ENCODE measurements at regions not wholly inside any gene's neighbourhood (a gene's known extent, or its start where the extent isn't known, plus 50 kb on each side); places are given as distances from the start of the nearest gene placed in this dataset.

DNA sequence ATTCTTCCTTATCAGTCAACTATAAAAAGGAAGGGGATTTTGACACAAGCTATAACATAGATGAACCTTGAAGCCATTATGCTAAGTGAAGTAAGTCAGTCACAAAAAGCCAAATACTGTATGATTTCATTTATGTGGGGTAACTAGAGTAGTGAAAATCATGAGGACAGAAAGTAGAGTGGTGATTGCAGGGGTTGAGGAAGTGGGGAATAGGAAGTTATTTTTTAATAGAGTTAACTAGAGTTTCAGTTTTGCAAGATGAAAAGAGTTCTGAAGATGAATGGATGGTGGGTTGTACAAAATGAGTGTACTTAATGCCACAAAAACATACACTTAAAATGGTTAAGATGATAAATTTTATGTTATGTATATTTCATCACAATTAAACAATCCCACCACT is 65.4 kb upstream of the FAM174A start:
- intact Hi-C loops (cut with micrococcal nuclease), result no loop called here
- H3K27ac Mint-ChIP-seq, result no peak overlapping the region
- POLR2A ChIA-PET, result no interaction called here

DNA sequence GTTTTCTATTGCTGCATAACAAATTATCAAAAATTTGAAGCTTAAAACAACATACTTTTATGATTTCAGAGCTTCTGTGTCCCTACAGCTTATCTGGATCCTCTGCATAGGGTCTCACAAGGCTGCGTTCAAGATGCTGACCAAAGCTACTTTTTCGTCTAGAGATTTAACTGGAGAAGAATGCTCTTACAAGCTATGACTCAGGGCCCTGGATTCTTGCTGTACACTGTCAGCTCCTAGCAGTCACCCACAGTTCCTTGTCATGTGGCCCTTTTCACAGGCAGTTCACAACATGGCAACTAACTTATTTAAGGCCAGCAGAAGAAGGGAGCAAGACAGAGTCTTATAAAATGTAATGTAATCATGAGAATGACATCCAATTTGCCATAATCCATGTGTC is 70.8 kb upstream of the FAM174A start:
- Histone ChIP-seq H3K4me1 (ENCODE audit: control insufficient read depth in 2 of 2, insufficient read depth in 2 of 2, low read length in 2 of 2) (no peaks in the 10 kb centered on the region), H3K27me3 (replicated peaks in 1 of 4; ENCODE audit: control extremely low read depth in 1 of 4, control insufficient read depth in 3 of 4, insufficient read depth in 4 of 4, low read length in 3 of 4) (no peaks in the 10 kb centered on the region), H4K20me1 (ENCODE audit: control insufficient read depth, insufficient read depth, low read length, poor library complexity, severe bottlenecking) (no peaks in the 10 kb centered on the region), H3K79me2 (ENCODE audit: control insufficient read depth, insufficient read depth, low read length) (no peaks in the 10 kb centered on the region), H2AFZ (ENCODE audit: insufficient read depth, low read depth, low read length, poor library complexity, severe bottlenecking) (no peak overlapping the region), H3K4me3 (ENCODE audit: control extremely low read depth in 1 of 5, extremely low read depth in 1 of 5, insufficient read depth in 1 of 5, low read depth in 2 of 5, low read length in 4 of 5) (no peak overlapping the region), H3K4me2 (replicated peaks; ENCODE audit: low read depth, low read length, poor library complexity, severe bottlenecking) (no peak overlapping the region), H3K27ac (ENCODE audit: low read length in 2 of 2) (no peak overlapping the region), H3K9me3 (ENCODE audit: control extremely low read depth in 1 of 3, control insufficient read depth in 2 of 3, insufficient read depth in 1 of 3, low read length in 2 of 3) (no peaks in the 10 kb centered on the region), H3K36me3 (replicated peaks in 1 of 2; ENCODE audit: control extremely low read depth in 1 of 2, control insufficient read depth in 1 of 2, extremely low read depth in 1 of 2, insufficient read depth in 2 of 2, low read length in 1 of 2) (no peaks in the 10 kb centered on the region), H3K9ac (ENCODE audit: low read length) (no peak overlapping the region)
- no peaks in the 10 kb centered on the region for H3K9me3 Mint-ChIP-seq (ENCODE audit: insufficient read depth)
- H3K4me1 Mint-ChIP-seq, result no peaks in the 10 kb centered on the region
- intact Hi-C loops (cut with micrococcal nuclease), result no loop called here
- CTCF ChIA-PET, result no interaction called here
- DNase-seq (no peak), ATAC-seq (ENCODE audit: low read depth) (no peak)
- no peak overlapping the region for H3K4me3 Mint-ChIP-seq
- H3K27me3 Mint-ChIP-seq, result no peaks in the 10 kb centered on the region
- POLR2A ChIA-PET, result no interaction called here
- no peak overlapping the region for H3K27ac Mint-ChIP-seq
- no peak for TF ChIP-seq EZH2 (IDR thresholded peaks at IDR 0.05; ENCODE audit: borderline replicate concordance, insufficient read depth, low read depth, low read length, poor library complexity, severe bottlenecking)
- TF ChIP-seq, protein P1, sequence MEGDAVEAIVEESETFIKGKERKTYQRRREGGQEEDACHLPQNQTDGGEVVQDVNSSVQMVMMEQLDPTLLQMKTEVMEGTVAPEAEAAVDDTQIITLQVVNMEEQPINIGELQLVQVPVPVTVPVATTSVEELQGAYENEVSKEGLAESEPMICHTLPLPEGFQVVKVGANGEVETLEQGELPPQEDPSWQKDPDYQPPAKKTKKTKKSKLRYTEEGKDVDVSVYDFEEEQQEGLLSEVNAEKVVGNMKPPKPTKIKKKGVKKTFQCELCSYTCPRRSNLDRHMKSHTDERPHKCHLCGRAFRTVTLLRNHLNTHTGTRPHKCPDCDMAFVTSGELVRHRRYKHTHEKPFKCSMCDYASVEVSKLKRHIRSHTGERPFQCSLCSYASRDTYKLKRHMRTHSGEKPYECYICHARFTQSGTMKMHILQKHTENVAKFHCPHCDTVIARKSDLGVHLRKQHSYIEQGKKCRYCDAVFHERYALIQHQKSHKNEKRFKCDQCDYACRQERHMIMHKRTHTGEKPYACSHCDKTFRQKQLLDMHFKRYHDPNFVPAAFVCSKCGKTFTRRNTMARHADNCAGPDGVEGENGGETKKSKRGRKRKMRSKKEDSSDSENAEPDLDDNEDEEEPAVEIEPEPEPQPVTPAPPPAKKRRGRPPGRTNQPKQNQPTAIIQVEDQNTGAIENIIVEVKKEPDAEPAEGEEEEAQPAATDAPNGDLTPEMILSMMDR (IDR thresholded peaks at IDR 0.05), result no peak
- WGBS (ENCODE audit: insufficient coverage), result 100% methylated on average over 2 of the region's 2 CpGs

More for the DNA sequence above, 65.4 kb upstream of the FAM174A start:
- H3K27me3 Mint-ChIP-seq, result no peaks in the 10 kb centered on the region
- no peak overlapping the region for H3K4me3 Mint-ChIP-seq
- no peak overlapping the region for H3K4me2 ChIP-seq (replicated peaks; ENCODE audit: low read depth, low read length, poor library complexity, severe bottlenecking)
- H3K27me3 ChIP-seq (replicated peaks in 1 of 4; ENCODE audit: control extremely low read depth in 1 of 4, control insufficient read depth in 3 of 4, insufficient read depth in 4 of 4, low read length in 3 of 4), result no peaks in the 10 kb centered on the region
- H3K4me3 ChIP-seq (ENCODE audit: control extremely low read depth in 1 of 5, extremely low read depth in 1 of 5, insufficient read depth in 1 of 5, low read depth in 2 of 5, low read length in 4 of 5), result no peak overlapping the region
- no peaks in the 10 kb centered on the region for H3K9me3 Mint-ChIP-seq (ENCODE audit: insufficient read depth)
- H3K4me1 Mint-ChIP-seq, result no peaks in the 10 kb centered on the region
- H4K20me1 ChIP-seq (ENCODE audit: control insufficient read depth, insufficient read depth, low read length, poor library complexity, severe bottlenecking), result no peaks in the 10 kb centered on the region
- no peak overlapping the region for H3K9ac ChIP-seq (ENCODE audit: low read length)
- H3K4me1 ChIP-seq (ENCODE audit: control insufficient read depth in 2 of 2, insufficient read depth in 2 of 2, low read length in 2 of 2), result no peaks in the 10 kb centered on the region
- no peaks in the 10 kb centered on the region for H3K79me2 ChIP-seq (ENCODE audit: control insufficient read depth, insufficient read depth, low read length)
- CTCF ChIA-PET, result no interaction called here
- no peaks in the 10 kb centered on the region for H3K9me3 ChIP-seq (ENCODE audit: control extremely low read depth in 1 of 3, control insufficient read depth in 2 of 3, insufficient read depth in 1 of 3, low read length in 2 of 3)
- ATAC-seq (ENCODE audit: low read depth), result no peak
- no peaks in the 10 kb centered on the region for H3K36me3 ChIP-seq (replicated peaks in 1 of 2; ENCODE audit: control extremely low read depth in 1 of 2, control insufficient read depth in 1 of 2, extremely low read depth in 1 of 2, insufficient read depth in 2 of 2, low read length in 1 of 2)
- H2AFZ ChIP-seq (ENCODE audit: insufficient read depth, low read depth, low read length, poor library complexity, severe bottlenecking), result no peak overlapping the region
- H3K27ac ChIP-seq (ENCODE audit: low read length in 2 of 2), result no peak overlapping the region
- TF ChIP-seq, protein P1 (IDR thresholded peaks at IDR 0.05), result no peak
- TF ChIP-seq EZH2 (IDR thresholded peaks at IDR 0.05; ENCODE audit: borderline replicate concordance, insufficient read depth, low read depth, low read length, poor library complexity, severe bottlenecking), result no peak
- no peak for DNase-seq

Data from B cell (primary cell).